CD8-positive, alpha-beta memory T cell (primary cell): ENCODE measurements at regions not wholly inside any gene's neighbourhood (a gene's known extent, or its start where the extent isn't known, plus 50 kb on each side); places are given as distances from the start of the nearest gene placed in this dataset.
"Not testable (repeated sequence)": the region's sequence is repeated elsewhere in the genome, so short reads cannot be mapped to it uniquely, and the experiment has no call there.

Experiments used
- CTCF ChIA-PET: fragments of 350-600 bp; sonication (Branson Sonifier 250); formaldehyde crosslinking; loops from one replicate; lab custom pipeline; 2021; ENCODE audit warnings: antibody characterized with exemption; lab: Charles Lee
- POLR2A ChIA-PET: fragments of 350-600 bp; sonication (Branson Sonifier 250); formaldehyde crosslinking; loops from one replicate; lab custom pipeline; 2021; ENCODE audit warnings: antibody characterized with exemption; lab: Charles Lee
- DNase-seq, 5 donors: peaks; one replicate each; pipeline versions ENCODE4 v3.0.0 to v3.0.0-alpha.2; 2020 to 2022; ENCODE audit warnings: mixed read lengths in 1 of 5
- H3K27ac ChIP-seq: one replicate; pipeline ENCODE4 v1.7.0; 2013; ENCODE audit warnings: low read depth, mild to moderate bottlenecking, low read length, moderate library complexity
- H3K27me3 ChIP-seq: 2 replicates; pipeline ENCODE4 v1.7.0; 2013; ENCODE audit warnings: low read length, mild to moderate bottlenecking; ENCODE audit not compliant: insufficient read depth, poor library complexity, severe bottlenecking
- H3K36me3 ChIP-seq: 2 replicates; pipeline ENCODE4 v1.7.0; 2013; ENCODE audit warnings: mild to moderate bottlenecking, low read length, moderate library complexity; ENCODE audit not compliant: insufficient read depth
- H3K4me1 ChIP-seq: 2 replicates; pipeline ENCODE4 v1.7.0; 2013; ENCODE audit warnings: mild to moderate bottlenecking, low read length, moderate library complexity; ENCODE audit not compliant: insufficient read depth
- H3K4me3 ChIP-seq: 2 replicates; pipeline ENCODE4 v1.7.0; 2013; ENCODE audit warnings: mild to moderate bottlenecking, low read length
- H3K9me3 ChIP-seq: 2 replicates; pipeline ENCODE4 v1.7.0; 2013; ENCODE audit warnings: mild to moderate bottlenecking, low read length
- H3K27ac Mint-ChIP-seq, 8 donors: one replicate each; pipeline ENCODE4 v1.8.0; 2020 to 2021; ENCODE audit warnings: mixed read lengths in 8 of 8, mild to moderate bottlenecking in 6 of 8, inconsistent platforms in 3 of 8, moderate library complexity in 3 of 8
- H3K27me3 Mint-ChIP-seq, 2 donors: one replicate each; pipeline ENCODE4 v1.8.0; 2020 to 2021; ENCODE audit warnings: mixed read lengths in 2 of 2, mild to moderate bottlenecking in 1 of 2, moderate library complexity in 1 of 2
- H3K36me3 Mint-ChIP-seq, 3 donors: one replicate each; pipeline ENCODE4 v1.8.0; 2020 to 2021; ENCODE audit warnings: mixed read lengths in 3 of 3, inconsistent platforms in 1 of 3, mild to moderate bottlenecking in 1 of 3
- H3K4me1 Mint-ChIP-seq, 3 donors: one replicate each; pipeline ENCODE4 v1.8.0; 2020 to 2021; ENCODE audit warnings: mixed read lengths in 3 of 3, inconsistent platforms in 1 of 3, mild to moderate bottlenecking in 1 of 3
- H3K4me3 Mint-ChIP-seq, 7 donors: one replicate each; pipeline ENCODE4 v1.8.0; 2020 to 2021; ENCODE audit warnings: mixed read lengths in 7 of 7, mild to moderate bottlenecking in 6 of 7, moderate library complexity in 4 of 7, inconsistent platforms in 2 of 7
- H3K9me3 Mint-ChIP-seq, 5 donors: one replicate each; pipeline ENCODE4 v1.8.0; 2020 to 2022; ENCODE audit warnings: mixed read lengths in 5 of 5, mild to moderate bottlenecking in 3 of 5, moderate library complexity in 2 of 5, inconsistent platforms in 1 of 5

- Mint-ChIP-seq H3K4me3 (no peak overlapping the region), H3K27me3 (no peaks in the 10 kb centered on the region), H3K36me3 (no peaks in the 10 kb centered on the region), H3K4me1 (no peaks in the 10 kb centered on the region), H3K9me3 (peaks cover 0 to 11% (median 4%) of the 10 kb centered on the region in 5 donors), H3K27ac (no peak overlapping the region)
- ChIA-PET CTCF (no interaction called here), POLR2A (no interaction called here)
- no peaks in the 10 kb centered on the region for H3K27me3 ChIP-seq
- no peak overlapping the region for H3K27ac ChIP-seq
- H3K4me1 ChIP-seq, result no peaks in the 10 kb centered on the region
- H3K36me3 ChIP-seq, result no peaks in the 10 kb centered on the region
- H3K4me3 ChIP-seq, result no peak overlapping the region
- no peak for DNase-seq
- no peaks in the 10 kb centered on the region for H3K9me3 ChIP-seq
Measured at GRCh38 chr4:93918856-93919255, 90.3 kb downstream of the ATOH1 start.

- not testable (repeated sequence) for H3K36me3 Mint-ChIP-seq
Measured at GRCh38 chr4:93923570-93923969, 95.0 kb downstream of the ATOH1 start.

GRCh38 chr4:93947286-93947685 lies 118.7 kb downstream of the ATOH1 start:
- H3K4me1 Mint-ChIP-seq, result no peaks in the 10 kb centered on the region
- no peak overlapping the region for H3K27ac ChIP-seq
- H3K36me3 ChIP-seq, result no peaks in the 10 kb centered on the region
- peak overlapping the region in 1 of 8 donors; percentile 11 for H3K27ac Mint-ChIP-seq
- no peak for DNase-seq
- no peaks in the 10 kb centered on the region for H3K27me3 ChIP-seq
- H3K27me3 Mint-ChIP-seq, result no peaks in the 10 kb centered on the region
- H3K9me3 Mint-ChIP-seq, result peaks cover 3 to 11% (median 8%) of the 10 kb centered on the region in 5 donors
- H3K4me3 Mint-ChIP-seq, result no peak overlapping the region
- no peaks in the 10 kb centered on the region for H3K9me3 ChIP-seq
- ChIA-PET POLR2A (no interaction called here), CTCF (no interaction called here)
- no peaks in the 10 kb centered on the region for H3K36me3 Mint-ChIP-seq
- no peaks in the 10 kb centered on the region for H3K4me1 ChIP-seq
- no peak overlapping the region for H3K4me3 ChIP-seq

More at GRCh38 chr4:93923570-93923969, 95.0 kb downstream of the ATOH1 start:
- H3K27ac Mint-ChIP-seq, H3K27me3 ChIP-seq, H3K27me3 Mint-ChIP-seq, H3K4me3 Mint-ChIP-seq, H3K27ac ChIP-seq, CTCF ChIA-PET, H3K9me3 ChIP-seq, H3K36me3 ChIP-seq, H3K4me1 Mint-ChIP-seq, H3K4me3 ChIP-seq, DNase-seq, H3K4me1 ChIP-seq, POLR2A ChIA-PET: not testable (repeated sequence)
- peaks cover 9 to 27% (median 10%) of the 10 kb centered on the region in 5 donors for H3K9me3 Mint-ChIP-seq

GRCh38 chr4:93950239-93950638 lies 121.7 kb downstream of the ATOH1 start:
- H3K27me3 Mint-ChIP-seq, POLR2A ChIA-PET: not testable (repeated sequence)
- H3K9me3 Mint-ChIP-seq, result peaks cover 3 to 27% (median 11%) of the 10 kb centered on the region in 5 donors

GRCh38 chr4:93957186-93957585 lies 128.6 kb downstream of the ATOH1 start:
- CTCF ChIA-PET, result no interaction called here
- no peak overlapping the region for H3K27ac Mint-ChIP-seq

More at GRCh38 chr4:93950239-93950638, 121.7 kb downstream of the ATOH1 start:
- H3K36me3 ChIP-seq, CTCF ChIA-PET, H3K36me3 Mint-ChIP-seq, H3K27ac Mint-ChIP-seq, H3K4me3 ChIP-seq, H3K9me3 ChIP-seq, H3K27me3 ChIP-seq, H3K4me3 Mint-ChIP-seq, DNase-seq, H3K27ac ChIP-seq, H3K4me1 Mint-ChIP-seq, H3K4me1 ChIP-seq: not testable (repeated sequence)

GRCh38 chr4:93960450-93960849 lies 131.9 kb downstream of the ATOH1 start:
- Histone ChIP-seq H3K27ac (no peak overlapping the region), H3K4me1 (no peaks in the 10 kb centered on the region), H3K36me3 (no peaks in the 10 kb centered on the region), H3K27me3 (no peaks in the 10 kb centered on the region), H3K4me3 (no peak overlapping the region), H3K9me3 (no peaks in the 10 kb centered on the region)
- no peak for DNase-seq
- no peak overlapping the region for H3K4me3 Mint-ChIP-seq
- CTCF ChIA-PET, result no interaction called here
- POLR2A ChIA-PET, result no interaction called here
- no peaks in the 10 kb centered on the region for H3K36me3 Mint-ChIP-seq
- no peaks in the 10 kb centered on the region for H3K4me1 Mint-ChIP-seq
- H3K27ac Mint-ChIP-seq, result no peak overlapping the region
- peaks cover 0 to 11% (median 3%) of the 10 kb centered on the region in 5 donors for H3K9me3 Mint-ChIP-seq
- H3K27me3 Mint-ChIP-seq, result no peaks in the 10 kb centered on the region

More at GRCh38 chr4:93957186-93957585, 128.6 kb downstream of the ATOH1 start:
- peaks cover 0 to 29% (median 3%) of the 10 kb centered on the region in 5 donors for H3K9me3 Mint-ChIP-seq
- Histone ChIP-seq H3K9me3 (no peaks in the 10 kb centered on the region), H3K36me3 (no peaks in the 10 kb centered on the region), H3K4me1 (no peaks in the 10 kb centered on the region), H3K4me3 (no peak overlapping the region), H3K27me3 (no peaks in the 10 kb centered on the region), H3K27ac (no peak overlapping the region)
- no peak for DNase-seq
- H3K4me1 Mint-ChIP-seq, result no peaks in the 10 kb centered on the region
- POLR2A ChIA-PET, result no interaction called here
- no peaks in the 10 kb centered on the region for H3K36me3 Mint-ChIP-seq
- H3K4me3 Mint-ChIP-seq, result no peak overlapping the region
- no peaks in the 10 kb centered on the region for H3K27me3 Mint-ChIP-seq

- ChIA-PET CTCF (no interaction called here), POLR2A (no interaction called here)
- Mint-ChIP-seq H3K9me3 (peaks cover 0 to 11% (median 3%) of the 10 kb centered on the region in 5 donors), H3K27ac (no peak overlapping the region), H3K27me3 (no peaks in the 10 kb centered on the region), H3K4me3 (no peak overlapping the region), H3K4me1 (no peaks in the 10 kb centered on the region), H3K36me3 (no peaks in the 10 kb centered on the region)
- DNase-seq, result no peak
- no peaks in the 10 kb centered on the region for H3K9me3 ChIP-seq
- no peaks in the 10 kb centered on the region for H3K27me3 ChIP-seq
- no peak overlapping the region for H3K27ac ChIP-seq
- H3K4me3 ChIP-seq, result no peak overlapping the region
- no peaks in the 10 kb centered on the region for H3K4me1 ChIP-seq
- no peaks in the 10 kb centered on the region for H3K36me3 ChIP-seq
Measured at GRCh38 chr4:93960916-93961315, 132.4 kb downstream of the ATOH1 start.

- DNase-seq, result no peak
- H3K36me3 Mint-ChIP-seq, result no peaks in the 10 kb centered on the region
- ChIA-PET CTCF (no interaction called here), POLR2A (no interaction called here)
- no peak overlapping the region for H3K27ac ChIP-seq
- no peak overlapping the region for H3K27ac Mint-ChIP-seq
- H3K36me3 ChIP-seq, result no peaks in the 10 kb centered on the region
- H3K9me3 Mint-ChIP-seq, result peaks cover 11 to 14% (median 12%) of the 10 kb centered on the region in 5 donors
- no peak overlapping the region for H3K4me3 ChIP-seq
- H3K9me3 ChIP-seq, result no peaks in the 10 kb centered on the region
- peaks cover 0 to 3% of the 10 kb centered on the region in 2 donors for H3K27me3 Mint-ChIP-seq
- H3K4me1 ChIP-seq, result no peaks in the 10 kb centered on the region
- no peak overlapping the region for H3K4me3 Mint-ChIP-seq
- no peaks in the 10 kb centered on the region for H3K4me1 Mint-ChIP-seq
- no peaks in the 10 kb centered on the region for H3K27me3 ChIP-seq
Measured at GRCh38 chr4:93981594-93981993, 153.0 kb downstream of the ATOH1 start.

GRCh38 chr4:93982255-93982654 lies 153.7 kb downstream of the ATOH1 start:
- no peaks in the 10 kb centered on the region for H3K4me1 ChIP-seq
- Mint-ChIP-seq H3K27ac (no peak overlapping the region), H3K9me3 (peaks cover 5 to 14% (median 11%) of the 10 kb centered on the region in 5 donors), H3K36me3 (no peaks in the 10 kb centered on the region), H3K4me1 (no peaks in the 10 kb centered on the region), H3K4me3 (no peak overlapping the region), H3K27me3 (peaks cover 0 to 3% of the 10 kb centered on the region in 2 donors)
- H3K27ac ChIP-seq, result no peak overlapping the region
- H3K9me3 ChIP-seq, result no peaks in the 10 kb centered on the region
- ChIA-PET POLR2A (no interaction called here), CTCF (no interaction called here)
- no peaks in the 10 kb centered on the region for H3K27me3 ChIP-seq
- H3K4me3 ChIP-seq, result no peak overlapping the region
- no peaks in the 10 kb centered on the region for H3K36me3 ChIP-seq
- DNase-seq, result no peak
